HepG2 (cell line): ENCODE measurements at regions not wholly inside any gene's neighbourhood (a gene's known extent, or its start where the extent isn't known, plus 50 kb on each side); places are given as distances from the start of the nearest gene placed in this dataset.
"Not testable (repeated sequence)": the region's sequence is repeated elsewhere in the genome, so short reads cannot be mapped to it uniquely, and the experiment has no call there.

Experiments
- ATAC-seq: fragments of 200-7000 bp; cut with Tn5 transposase; 3 replicates; pipeline ENCODE4 v1.9.1; 2020; ENCODE audit warnings: mild to moderate bottlenecking, moderate library complexity
- BruUV-seq: library from RNA; stranded (reverse); fragments of 400-500 nt; replicated peaks from 2 replicates; lab custom pipeline; 2021; lab: Mats Ljungman, UMichigan
- CTCF ChIA-PET: fragments of 300-600 bp; formaldehyde crosslinking; extraction: SDS; loops from one replicate; lab custom pipeline; 2021; ENCODE audit warnings: low total read pairs, inconsistent platforms, low intra/inter-chr PET ratio; lab: Yijun Ruan, JAX
- POLR2A ChIA-PET: fragments of 350-600 bp; sonication (Branson Sonifier 250); formaldehyde crosslinking; loops from one replicate; lab custom pipeline; 2020; ENCODE audit warnings: antibody characterized with exemption, inconsistent platforms; lab: Yijun Ruan, JAX
- DNase-seq: peaks from one replicate; pipeline ENCODE4 v3.0.0-alpha.2; 2015; ENCODE audit warnings: low spot score
- FAIRE-seq: peaks from 3 replicates; lab custom pipeline; 2011; peaks lifted over from hg19 to GRCh38; lab: Jason Lieb, UNC
- H2AFZ ChIP-seq: one replicate; pipeline ENCODE4 v1.6.1; 2011; ENCODE audit warnings: low read length, inconsistent platforms
- H3K27ac ChIP-seq: fragments of 300-600 bp; 3 replicates; pipeline ENCODE4 v1.8.0; 2011; ENCODE audit warnings: mixed run types, mild to moderate bottlenecking, mixed read lengths, low read length, inconsistent platforms; ENCODE audit not compliant: insufficient read depth; ENCODE audit errors: extremely low read length
- H3K27me3 ChIP-seq, 2 experiments: fragments of 200-600 bp in 1 of 2; 2 replicates in 1 of 2; 3 replicates in 1 of 2; pipeline versions ENCODE4 v1.6.0 to v1.8.0; 2011; ENCODE audit warnings: low read length in 2 of 2, mild to moderate bottlenecking in 2 of 2, moderate library complexity in 2 of 2, inconsistent platforms in 1 of 2; ENCODE audit not compliant: insufficient read depth in 2 of 2, control insufficient read depth in 1 of 2
- H3K36me3 ChIP-seq, 2 experiments: fragments of 200-600 bp in 1 of 2; replicated peaks in 1 of 2; 2 replicates in 1 of 2; 3 replicates in 1 of 2; pipeline versions ENCODE4 v1.5.1 to v1.8.0; 2011; ENCODE audit warnings: low read length in 2 of 2, inconsistent platforms in 1 of 2; ENCODE audit not compliant: insufficient read depth in 2 of 2, control insufficient read depth in 1 of 2
- H3K4me1 ChIP-seq: 2 replicates; pipeline ENCODE4 v1.5.1; 2012; ENCODE audit warnings: low read length, inconsistent platforms; ENCODE audit not compliant: insufficient read depth
- H3K4me2 ChIP-seq: 2 replicates; pipeline ENCODE4 v1.6.0; 2011; ENCODE audit warnings: low read depth, low read length, inconsistent platforms
- H3K4me3 ChIP-seq, 3 experiments: fragments of 200-600 bp in 1 of 3; sonication (generic), shearing (Covaris generic) in 1 of 3; replicated peaks in 1 of 3; 2 replicates each; pipeline ENCODE4 v1.5.1; 2011 to 2016; ENCODE audit warnings: low read length in 3 of 3, inconsistent platforms in 2 of 3, low read depth in 2 of 3, mild to moderate bottlenecking in 2 of 3, control low read depth in 1 of 3, mixed read lengths in 1 of 3; ENCODE audit not compliant: insufficient read depth in 1 of 3
- H3K79me2 ChIP-seq: one replicate; pipeline ENCODE4 v1.6.1; 2011; ENCODE audit warnings: low read length, inconsistent platforms; ENCODE audit not compliant: insufficient read depth
- H3K9ac ChIP-seq: 2 replicates; pipeline ENCODE4 v1.6.0; 2011; ENCODE audit warnings: mild to moderate bottlenecking, low read depth, low read length, inconsistent platforms; ENCODE audit not compliant: insufficient read depth
- H3K9me3 ChIP-seq: 2 replicates; pipeline ENCODE4 v1.5.1; 2012; ENCODE audit warnings: mild to moderate bottlenecking, low read length
- H4K20me1 ChIP-seq: 2 replicates; pipeline ENCODE4 v1.6.0; 2011; ENCODE audit warnings: inconsistent platforms, mild to moderate bottlenecking, low read length, moderate library complexity; ENCODE audit not compliant: insufficient read depth
- GLI4 ChIP-seq: sonication (generic); formaldehyde crosslinking; IDR thresholded peaks from 2 replicates; pipeline ENCODE4 v1.5.1; 2020; ENCODE audit warnings: missing genetic modification reagents, mild to moderate bottlenecking, moderate library complexity, borderline replicate concordance
- NBN ChIP-seq: fragments of 450-650 bp; conservative IDR thresholded peaks from 2 replicates; pipeline ENCODE4 v1.6.1; 2017
- RFXANK ChIP-seq: IDR thresholded peaks from 2 replicates; pipeline ENCODE4 v1.6.1; 2016
- SOX13 ChIP-seq, 3 experiments: fragments of 450-650 bp in 1 of 3; sonication (generic) in 1 of 3; formaldehyde crosslinking in 1 of 3; IDR thresholded peaks in 2 of 3; conservative IDR thresholded peaks in 1 of 3; 2 replicates each; pipeline versions ENCODE4 v1.5.0 to v1.6.1; 2016 to 2020; ENCODE audit warnings: antibody characterized with exemption in 1 of 3, mild to moderate bottlenecking in 1 of 3, missing compliant biosample characterization in 1 of 3, missing genetic modification reagents in 1 of 3, moderate library complexity in 1 of 3
- TBX2 ChIP-seq: sonication (generic); formaldehyde crosslinking; IDR thresholded peaks from 2 replicates; pipeline ENCODE4 v1.5.0; 2020; ENCODE audit warnings: missing genetic modification reagents, mild to moderate bottlenecking, borderline replicate concordance
- ZNF296 ChIP-seq: sonication (generic); formaldehyde crosslinking; conservative IDR thresholded peaks from 2 replicates; pipeline ENCODE4 v1.5.0; 2020; ENCODE audit warnings: mild to moderate bottlenecking, missing genetic modification reagents
- ZNF672 ChIP-seq: sonication (generic); formaldehyde crosslinking; IDR thresholded peaks from 2 replicates; pipeline ENCODE4 v1.8.1; 2022; ENCODE audit warnings: missing genetic modification reagents
- WGBS: methylation state at CpG from one replicate; pipeline ENCODE4 v1.1.6; 2017; ENCODE audit warnings: low lambda C conversion rate; 5-methylcytosine and 5-hydroxymethylcytosine counted together
- in situ Hi-C: cut with HindIII; loops from 2 replicates; pipeline ENCODE4 v1.10.0; 2017; ENCODE audit warnings: low pct_unique_long_range_greater_than_20kb; ENCODE audit not compliant: extremely low pct_ligation_motif_present
- intact Hi-C: fragments of 100-400 bp; cut with micrococcal nuclease; formaldehyde crosslinking; loops from one replicate; pipeline ENCODE4 v1.10.0; 2022; ENCODE audit not compliant: unreplicated experiment
- TF ChIP-seq, protein P1 (sequence below), 2 experiments: sonication (generic) in 1 of 2; formaldehyde crosslinking in 1 of 2; IDR thresholded peaks; 2 replicates each; pipeline versions ENCODE4 v1.4.0 to v1.6.1; 2018 to 2020; ENCODE audit warnings: missing genetic modification reagents in 2 of 2, borderline replicate concordance in 1 of 2, low read depth in 1 of 2, mild to moderate bottlenecking in 1 of 2, missing biosample characterization in 1 of 2

DNA sequence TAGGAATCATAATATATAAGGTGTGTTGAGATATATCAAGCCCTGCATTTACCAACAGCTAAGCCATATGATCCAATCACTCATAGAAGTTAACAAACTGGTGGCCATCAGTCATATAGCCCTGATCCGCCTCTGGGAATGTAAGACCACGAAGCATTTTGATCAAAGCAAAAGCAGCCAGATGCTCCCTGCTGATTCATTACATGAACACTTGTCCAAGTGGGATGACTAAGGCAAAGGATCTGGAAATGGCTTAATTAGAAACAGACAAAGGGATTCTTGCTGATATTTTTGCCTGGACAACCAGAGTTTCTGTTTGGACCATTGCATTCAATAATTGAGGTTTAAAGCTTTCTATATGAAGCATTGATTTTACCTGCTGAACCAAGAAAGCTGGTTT is 535.5 kb downstream of the GPAM start:
- in situ Hi-C loops = no loop called here
- intact Hi-C loops = no loop called here
- TF ChIP-seq GLI4 (CRISPR knock-in tag) (no peak), ZNF672 (CRISPR knock-in tag) (no peak), SOX13 (IDR thresholded peaks at IDR 0.05) (no peak), SOX13 (CRISPR knock-in tag; conservative IDR thresholded peaks at IDR 0.05 in 1 of 2, IDR thresholded peaks at IDR 0.05 in 1 of 2) (no peak), RFXANK (CRISPR knock-in tag) (no peak), ZNF296 (CRISPR knock-in tag) (no peak), NBN (no peak), TBX2 (CRISPR knock-in tag) (no peak)
- TF ChIP-seq, protein P1, sequence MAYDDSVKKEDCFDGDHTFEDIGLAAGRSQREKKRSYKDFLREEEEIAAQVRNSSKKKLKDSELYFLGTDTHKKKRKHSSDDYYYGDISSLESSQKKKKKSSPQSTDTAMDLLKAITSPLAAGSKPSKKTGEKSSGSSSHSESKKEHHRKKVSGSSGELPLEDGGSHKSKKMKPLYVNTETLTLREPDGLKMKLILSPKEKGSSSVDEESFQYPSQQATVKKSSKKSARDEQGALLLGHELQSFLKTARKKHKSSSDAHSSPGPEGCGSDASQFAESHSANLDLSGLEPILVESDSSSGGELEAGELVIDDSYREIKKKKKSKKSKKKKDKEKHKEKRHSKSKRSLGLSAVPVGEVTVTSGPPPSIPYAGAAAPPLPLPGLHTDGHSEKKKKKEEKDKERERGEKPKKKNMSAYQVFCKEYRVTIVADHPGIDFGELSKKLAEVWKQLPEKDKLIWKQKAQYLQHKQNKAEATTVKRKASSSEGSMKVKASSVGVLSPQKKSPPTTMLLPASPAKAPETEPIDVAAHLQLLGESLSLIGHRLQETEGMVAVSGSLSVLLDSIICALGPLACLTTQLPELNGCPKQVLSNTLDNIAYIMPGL (CRISPR knock-in tag; IDR thresholded peaks at IDR 0.05; ENCODE audit: borderline replicate concordance in 1 of 2, low read depth in 1 of 2) = no peak
- ATAC-seq (no peak), FAIRE-seq (no peak), DNase-seq (no peak)
- no peaks in the 10 kb centered on the region for H3K27me3 ChIP-seq
- H4K20me1 ChIP-seq = no peaks in the 10 kb centered on the region
- no peak overlapping the region for H2AFZ ChIP-seq
- H3K36me3 ChIP-seq = no peaks in the 10 kb centered on the region
- H3K79me2 ChIP-seq = no peaks in the 10 kb centered on the region
- no peak overlapping the region for H3K9ac ChIP-seq
- no TSS peak for BruUV-seq
- no peak overlapping the region for H3K4me3 ChIP-seq
- peaks cover 21% of the 10 kb centered on the region for H3K9me3 ChIP-seq
- ChIA-PET CTCF (no interaction called here), POLR2A (no interaction called here)
- no peaks in the 10 kb centered on the region for H3K4me1 ChIP-seq
- no peak overlapping the region for H3K27ac ChIP-seq
- WGBS = 21% methylated on average over 2 of the region's 2 CpGs
- no peak overlapping the region for H3K4me2 ChIP-seq

DNA sequence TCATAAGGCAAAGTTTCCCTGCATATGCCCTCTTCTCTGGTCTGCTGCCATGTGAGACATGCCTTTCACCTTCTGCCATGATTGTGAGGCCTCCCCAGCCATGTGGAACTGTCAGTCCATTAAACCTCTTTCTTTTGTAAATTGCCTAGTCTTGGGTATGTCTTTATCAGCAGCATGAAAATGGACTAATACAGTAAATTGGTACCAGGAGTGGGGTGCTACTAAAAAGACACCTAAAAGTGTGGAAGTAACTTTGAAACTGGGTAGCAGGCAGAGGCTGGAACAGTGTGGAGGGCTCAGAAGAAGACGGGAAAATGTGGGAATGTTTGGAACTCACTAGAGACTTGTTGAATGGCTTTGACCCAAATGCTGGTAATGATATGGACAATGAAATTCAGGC is 534.5 kb downstream of the GPAM start:
- H3K4me3 ChIP-seq, H3K4me1 ChIP-seq, ATAC-seq: not testable (repeated sequence)

More for the DNA sequence above, 534.5 kb downstream of the GPAM start:
- DNase-seq, CTCF ChIA-PET, H4K20me1 ChIP-seq, in situ Hi-C loops, H3K4me2 ChIP-seq, H2AFZ ChIP-seq, H3K27me3 ChIP-seq, H3K9ac ChIP-seq, H3K36me3 ChIP-seq, intact Hi-C loops, BruUV-seq, H3K79me2 ChIP-seq, H3K27ac ChIP-seq, POLR2A ChIA-PET, FAIRE-seq: not testable (repeated sequence)
- H3K9me3 ChIP-seq = peaks cover 21% of the 10 kb centered on the region
- 0% methylated on average over 1 of the region's 1 CpG for WGBS
